ENCODE measurements at regions not wholly inside any gene's neighbourhood (a gene's known extent, or its start where the extent isn't known, plus 50 kb on each side); places are given as distances from the start of the nearest gene placed in this dataset.

- H3K4me2 ChIP-seq = no peak overlapping the region
- peaks cover 5% of the 10 kb centered on the region; the same call in 1 of the 2 replicates for H3K4me1 ChIP-seq (ENCODE audit: insufficient read depth)
- no peaks in the 10 kb centered on the region for H3F3A ChIP-seq (replicated peaks; ENCODE audit: low read depth)
- TF ChIP-seq ZNF462 (CRISPR knock-in tag; IDR thresholded peaks at IDR 0.05) (no peak), ZNF331 (CRISPR knock-in tag; IDR thresholded peaks at IDR 0.05; ENCODE audit: low read depth) (no peak), EZH2phosphoT487 (IDR thresholded peaks at IDR 0.05; ENCODE audit: unreplicated experiment) (no peak), NANOG (IDR thresholded peaks at IDR 0.05; ENCODE audit: borderline replicate concordance) (no peak), ZNF114 (CRISPR knock-in tag; IDR thresholded peaks at IDR 0.05) (no peak), POLR2AphosphoS5 (IDR thresholded peaks at IDR 0.05; ENCODE audit: low read depth) (no peak), JUNB (IDR thresholded peaks at IDR 0.05; ENCODE audit: unreplicated experiment) (no peak)
- TF ChIP-seq, protein P1, sequence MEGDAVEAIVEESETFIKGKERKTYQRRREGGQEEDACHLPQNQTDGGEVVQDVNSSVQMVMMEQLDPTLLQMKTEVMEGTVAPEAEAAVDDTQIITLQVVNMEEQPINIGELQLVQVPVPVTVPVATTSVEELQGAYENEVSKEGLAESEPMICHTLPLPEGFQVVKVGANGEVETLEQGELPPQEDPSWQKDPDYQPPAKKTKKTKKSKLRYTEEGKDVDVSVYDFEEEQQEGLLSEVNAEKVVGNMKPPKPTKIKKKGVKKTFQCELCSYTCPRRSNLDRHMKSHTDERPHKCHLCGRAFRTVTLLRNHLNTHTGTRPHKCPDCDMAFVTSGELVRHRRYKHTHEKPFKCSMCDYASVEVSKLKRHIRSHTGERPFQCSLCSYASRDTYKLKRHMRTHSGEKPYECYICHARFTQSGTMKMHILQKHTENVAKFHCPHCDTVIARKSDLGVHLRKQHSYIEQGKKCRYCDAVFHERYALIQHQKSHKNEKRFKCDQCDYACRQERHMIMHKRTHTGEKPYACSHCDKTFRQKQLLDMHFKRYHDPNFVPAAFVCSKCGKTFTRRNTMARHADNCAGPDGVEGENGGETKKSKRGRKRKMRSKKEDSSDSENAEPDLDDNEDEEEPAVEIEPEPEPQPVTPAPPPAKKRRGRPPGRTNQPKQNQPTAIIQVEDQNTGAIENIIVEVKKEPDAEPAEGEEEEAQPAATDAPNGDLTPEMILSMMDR (conservative IDR thresholded peaks at IDR 0.05; ENCODE audit: low read depth in 2 of 2) = no peak
- no peak overlapping the region for H2AFZ ChIP-seq
- peaks cover 4% of the 10 kb centered on the region; the same call in 1 of the 2 replicates for H3K36me3 ChIP-seq (ENCODE audit: insufficient read depth)
- no peak overlapping the region for H3K27ac ChIP-seq (ENCODE audit: low read depth)
- H3K79me2 ChIP-seq (replicated peaks; ENCODE audit: insufficient read depth) = no peaks in the 10 kb centered on the region
- H3K4me3 ChIP-seq = no peak overlapping the region
- Mint-ChIP-seq H3K27ac (no peak overlapping the region), H3K9me3 (peaks cover 11% of the 10 kb centered on the region; the same call in 2 of the 3 replicates), H3K4me1 (peaks cover 5% of the 10 kb centered on the region), H3K36me3 (ENCODE audit: low read depth) (peaks cover 19% of the 10 kb centered on the region; the same call in 1 of the 3 replicates), H3K27me3 (ENCODE audit: insufficient read depth, low read depth, poor library complexity) (peaks cover 2% of the 10 kb centered on the region), H3K4me3 (no peak overlapping the region)
- ATAC-seq = no peak
- no peaks in the 10 kb centered on the region; the same call in 1 of the 2 replicates for H3K9me2 ChIP-seq (ENCODE audit: insufficient read depth)
- H4K20me1 ChIP-seq (replicated peaks; ENCODE audit: insufficient read depth) = no peaks in the 10 kb centered on the region
- no peak for DNase-seq (ENCODE audit: low spot score)
- no peaks in the 10 kb centered on the region for H3K27me3 ChIP-seq (ENCODE audit: insufficient read depth)
Measured at GRCh38 chr12:70008944-70009343, 183.9 kb downstream of the MYRFL start.
